Mesothelial cell of epicardium (in vitro differentiated cells): ENCODE measurements at regions not wholly inside any gene's neighbourhood (a gene's known extent, or its start where the extent isn't known, plus 50 kb on each side); places are given as distances from the start of the nearest gene placed in this dataset.

Experiments
- DNase-seq, 2 experiments: peaks; one replicate each; pipeline ENCODE4 v3.0.0; 2021; ENCODE audit warnings: low spot score in 2 of 2; ENCODE audit not compliant: unreplicated experiment in 2 of 2
- H3K27ac Mint-ChIP-seq: 2 replicates; pipeline ENCODE4 v1.8.0; 2021; ENCODE audit warnings: mixed read lengths
- H3K27me3 Mint-ChIP-seq: 2 replicates; pipeline ENCODE4 v1.8.0; 2021; ENCODE audit warnings: low read depth, mixed read lengths
- H3K36me3 Mint-ChIP-seq: 2 replicates; pipeline ENCODE4 v1.8.0; 2021; ENCODE audit warnings: mixed read lengths
- H3K4me1 Mint-ChIP-seq: 2 replicates; pipeline ENCODE4 v1.8.0; 2021; ENCODE audit warnings: mixed read lengths
- H3K4me3 Mint-ChIP-seq: 2 replicates; pipeline ENCODE4 v1.8.0; 2021; ENCODE audit warnings: mild to moderate bottlenecking, moderate library complexity, mixed read lengths
- H3K9me3 Mint-ChIP-seq: 2 replicates; pipeline ENCODE4 v1.8.0; 2021; ENCODE audit warnings: mixed read lengths
- CTCF ChIP-seq: fragments of 200-600 bp; sonication (generic); IDR thresholded peaks from one replicate; pipeline ENCODE4 v1.5.0; 2021; ENCODE audit warnings: antibody characterized with exemption; ENCODE audit not compliant: unreplicated experiment

- TF ChIP-seq CTCF, result no peak
- H3K27ac Mint-ChIP-seq, result no peak overlapping the region
- no peaks in the 10 kb centered on the region for H3K36me3 Mint-ChIP-seq
- H3K27me3 Mint-ChIP-seq, result no peaks in the 10 kb centered on the region
- no peaks in the 10 kb centered on the region for H3K9me3 Mint-ChIP-seq
- no peaks in the 10 kb centered on the region for H3K4me1 Mint-ChIP-seq
- H3K4me3 Mint-ChIP-seq, result no peak overlapping the region
- no peak for DNase-seq
Observed at GRCh38 chr15:39251413-39252133, 329.3 kb upstream of the THBS1 start.

GRCh38 chr15:39252134-39252470, 328.8 kb upstream of the THBS1 start:
- no peak for DNase-seq
- H3K27me3 Mint-ChIP-seq, result no peaks in the 10 kb centered on the region
- no peak for TF ChIP-seq CTCF
- no peaks in the 10 kb centered on the region for H3K36me3 Mint-ChIP-seq
- H3K4me3 Mint-ChIP-seq, result no peak overlapping the region
- no peaks in the 10 kb centered on the region for H3K4me1 Mint-ChIP-seq
- H3K27ac Mint-ChIP-seq, result no peak overlapping the region
- H3K9me3 Mint-ChIP-seq, result no peaks in the 10 kb centered on the region

GRCh38 chr15:39253552-39253951, 327.3 kb upstream of the THBS1 start:
- no peak for DNase-seq
- no peaks in the 10 kb centered on the region for H3K36me3 Mint-ChIP-seq
- no peak overlapping the region for H3K27ac Mint-ChIP-seq
- no peak overlapping the region for H3K4me3 Mint-ChIP-seq
- no peak for TF ChIP-seq CTCF
- H3K27me3 Mint-ChIP-seq, result no peaks in the 10 kb centered on the region
- no peaks in the 10 kb centered on the region for H3K9me3 Mint-ChIP-seq
- no peaks in the 10 kb centered on the region for H3K4me1 Mint-ChIP-seq

GRCh38 chr15:39254181-39254580, 326.7 kb upstream of the THBS1 start:
- no peaks in the 10 kb centered on the region for H3K36me3 Mint-ChIP-seq
- H3K27me3 Mint-ChIP-seq, result no peaks in the 10 kb centered on the region
- no peaks in the 10 kb centered on the region for H3K4me1 Mint-ChIP-seq
- DNase-seq, result no peak
- no peaks in the 10 kb centered on the region for H3K9me3 Mint-ChIP-seq
- H3K27ac Mint-ChIP-seq, result no peak overlapping the region
- TF ChIP-seq CTCF, result no peak
- no peak overlapping the region for H3K4me3 Mint-ChIP-seq

- Mint-ChIP-seq H3K27me3 (no peaks in the 10 kb centered on the region), H3K4me3 (no peak overlapping the region), H3K36me3 (no peaks in the 10 kb centered on the region), H3K4me1 (peaks cover 9% of the 10 kb centered on the region), H3K9me3 (no peaks in the 10 kb centered on the region), H3K27ac (no peak overlapping the region)
- no peak for TF ChIP-seq CTCF
- DNase-seq, result no peak
Observed at GRCh38 chr15:39255760-39256159, 325.1 kb upstream of the THBS1 start.

- TF ChIP-seq CTCF, result no peak
Observed at GRCh38 chr15:39260391-39260790, 320.5 kb upstream of the THBS1 start.

More at GRCh38 chr15:39260391-39260790, 320.5 kb upstream of the THBS1 start:
- Mint-ChIP-seq H3K27ac (no peak overlapping the region), H3K9me3 (no peaks in the 10 kb centered on the region), H3K4me1 (peaks cover 23% of the 10 kb centered on the region), H3K36me3 (no peaks in the 10 kb centered on the region), H3K4me3 (no peak overlapping the region), H3K27me3 (no peaks in the 10 kb centered on the region)
- DNase-seq, result no peak
